ENCODE measurements at regions not wholly inside any gene's neighbourhood (a gene's known extent, or its start where the extent isn't known, plus 50 kb on each side); places are given as distances from the start of the nearest gene placed in this dataset.

DNA sequence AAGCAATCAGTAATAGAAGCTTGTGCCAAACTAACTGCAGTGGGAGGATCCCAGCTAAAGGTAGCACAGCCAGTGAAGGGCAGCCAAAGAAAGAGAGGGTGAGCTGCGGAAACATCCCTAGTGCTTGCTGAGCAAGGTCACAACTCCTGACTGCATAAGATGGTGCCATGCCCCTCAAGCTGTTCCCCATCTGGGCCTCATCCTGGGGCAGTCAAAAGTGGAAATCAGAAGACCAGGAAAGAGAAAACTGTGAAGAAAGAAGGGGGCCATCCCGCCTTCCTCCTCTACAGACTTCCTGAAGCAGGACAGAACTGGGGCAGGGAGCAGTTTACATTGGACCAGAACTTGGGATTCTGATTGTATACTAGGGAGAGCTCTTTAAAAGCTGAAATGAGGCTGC lies 159.2 kb downstream of the TNFSF13B start:
- H3K36me3 Mint-ChIP-seq (ENCODE audit: insufficient read depth in 1 of 3, low read depth in 3 of 3), result no peaks in the 10 kb centered on the region
- H2BK15ac ChIP-seq (ENCODE audit: low read depth, low read length), result no peak overlapping the region
- no peaks in the 10 kb centered on the region for H3K79me2 ChIP-seq (ENCODE audit: insufficient read depth, low read length)
- H3K23ac ChIP-seq (ENCODE audit: insufficient read length, low read depth, low read length), result no peak overlapping the region
- H3K4me1 Mint-ChIP-seq, result peaks cover 6 to 8% of the 10 kb centered on the region in 2 experiments
- no peak for DNase-seq
- TF ChIP-seq CTCF (conservative IDR thresholded peaks at IDR 0.05), result no peak
- no peak overlapping the region for H3K4me3 Mint-ChIP-seq
- no peaks in the 10 kb centered on the region for H3K23me2 ChIP-seq (ENCODE audit: insufficient read length, low read depth, low read length, poor library complexity, severe bottlenecking)
- no peaks in the 10 kb centered on the region for H3K9me3 ChIP-seq (ENCODE audit: control insufficient read depth, low read depth, low read length)
- no peaks in the 10 kb centered on the region; a peak in 1 of 5 replicates for H3K9me3 Mint-ChIP-seq
- no peak overlapping the region for H3K27ac Mint-ChIP-seq
- no peak overlapping the region for H4K91ac ChIP-seq (ENCODE audit: insufficient read length, low read depth, low read length)
- H2BK5ac ChIP-seq (ENCODE audit: insufficient read length, low read length), result no peak overlapping the region
- H3K27ac ChIP-seq (ENCODE audit: insufficient read length, low read depth, low read length), result no peak overlapping the region
- no peak overlapping the region for H3K4ac ChIP-seq (ENCODE audit: low read depth, low read length)
- no peak overlapping the region for H2BK12ac ChIP-seq (ENCODE audit: insufficient read length, low read depth, low read length)
- peaks cover 1% of the 10 kb centered on the region; the same call in 1 of the 2 replicates for H3K27me3 Mint-ChIP-seq (ENCODE audit: low read depth)
- H3K79me1 ChIP-seq (ENCODE audit: insufficient read depth, low read depth, low read length, poor library complexity, severe bottlenecking), result no peaks in the 10 kb centered on the region
- H3K4me1 ChIP-seq (ENCODE audit: insufficient read depth, low read length), result no peaks in the 10 kb centered on the region
- no CpG with 5 or more reads among the region's 2 CpGs for WGBS (ENCODE audit: extremely low coverage, insufficient read length, low lambda C conversion rate)
- no peak overlapping the region for H3K18ac ChIP-seq (ENCODE audit: insufficient read length, low read depth, low read length)
- H3K56ac ChIP-seq (ENCODE audit: insufficient read length, low read depth, low read length), result no peak overlapping the region
- no peak overlapping the region for H3K4me2 ChIP-seq (ENCODE audit: insufficient read depth, insufficient read length, low read length)
- H4K8ac ChIP-seq (replicated peaks; ENCODE audit: insufficient read length, low read depth, low read length), result no peak overlapping the region
- H4K5ac ChIP-seq (ENCODE audit: insufficient read length, low read depth, low read length), result no peak overlapping the region
- no peak overlapping the region for H3K9ac ChIP-seq (ENCODE audit: extremely low read depth, insufficient read length, low read length)
- H3K27me3 ChIP-seq (ENCODE audit: insufficient read depth, low read length), result no peaks in the 10 kb centered on the region
- no peaks in the 10 kb centered on the region for H4K20me1 ChIP-seq (ENCODE audit: control insufficient read depth, insufficient read depth, insufficient read length)
- H2BK20ac ChIP-seq (ENCODE audit: low read depth, low read length, poor library complexity, severe bottlenecking), result no peak overlapping the region
- no peak overlapping the region for H2AFZ ChIP-seq (ENCODE audit: low read length)
- no peak overlapping the region for H3T11ph ChIP-seq (ENCODE audit: low read length)
- H2AK5ac ChIP-seq (ENCODE audit: insufficient read length, low read length), result no peak overlapping the region
- H2BK120ac ChIP-seq (ENCODE audit: low read depth, low read length, poor library complexity, severe bottlenecking), result no peak overlapping the region
- H3K14ac ChIP-seq (ENCODE audit: insufficient read depth, low read length), result no peak overlapping the region
